VCaP (cell line): ENCODE measurements at regions not wholly inside any gene's neighbourhood (a gene's known extent, or its start where the extent isn't known, plus 50 kb on each side); places are given as distances from the start of the nearest gene placed in this dataset.
A peak's percentile ranks its signal among the peaks of the same experiment; 100 is the strongest.

Experiments used
- H3K27ac ChIP-seq: fragments of 450-650 bp; 2 replicates; pipeline ENCODE4 v1.5.1; 2017
- CTCF ChIP-seq: fragments of 450-650 bp; conservative IDR thresholded peaks from 2 replicates; pipeline ENCODE4 v1.5.1; 2017; ENCODE audit warnings: mild to moderate bottlenecking, moderate library complexity

DNA sequence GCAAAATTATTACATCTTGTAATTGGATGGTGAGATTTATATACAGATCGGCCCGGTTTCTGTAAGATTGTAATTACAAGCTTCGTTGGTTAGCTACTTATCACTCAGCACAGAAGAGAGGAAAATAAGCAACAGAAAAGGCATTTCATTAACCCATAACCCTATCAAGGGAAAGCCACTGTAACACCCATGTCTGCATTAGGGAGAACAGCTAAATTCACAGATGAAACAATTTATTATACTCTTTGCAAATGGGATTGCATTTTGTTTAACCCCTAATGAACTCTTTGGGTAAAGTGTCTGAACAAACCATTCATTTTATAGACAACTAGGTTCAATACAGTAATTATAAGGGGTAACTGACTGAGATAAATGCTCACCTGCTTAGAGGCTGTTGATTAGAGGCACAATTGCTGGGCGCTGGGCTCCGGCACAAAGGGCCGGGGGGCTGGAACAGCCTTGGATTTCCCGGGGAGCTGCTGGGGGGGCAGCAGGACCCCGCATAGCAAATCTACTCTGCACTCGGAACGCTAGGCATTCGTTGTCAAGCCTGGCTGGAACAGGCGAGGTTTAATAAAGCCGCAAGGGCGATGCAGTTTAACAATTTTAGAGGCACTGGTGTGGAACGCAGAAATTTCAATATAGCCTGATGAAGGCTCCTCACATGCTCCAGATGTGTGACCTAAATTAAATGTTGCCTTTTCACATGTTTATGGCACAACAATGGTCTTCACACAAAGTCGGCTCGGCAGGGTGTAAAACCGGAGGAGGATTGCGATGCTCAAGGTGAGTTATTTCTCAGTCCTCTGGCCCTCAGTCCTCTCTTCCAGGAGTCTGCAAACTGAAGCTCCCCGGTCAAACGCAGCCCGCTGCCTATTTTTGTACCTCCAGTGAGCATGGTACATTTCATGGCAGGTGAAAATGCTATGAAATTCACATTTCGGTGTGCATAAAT, 134.0 kb upstream of the IRX6 start:
- TF ChIP-seq CTCF: no peak
- H3K27ac ChIP-seq: no peak overlapping the region

DNA sequence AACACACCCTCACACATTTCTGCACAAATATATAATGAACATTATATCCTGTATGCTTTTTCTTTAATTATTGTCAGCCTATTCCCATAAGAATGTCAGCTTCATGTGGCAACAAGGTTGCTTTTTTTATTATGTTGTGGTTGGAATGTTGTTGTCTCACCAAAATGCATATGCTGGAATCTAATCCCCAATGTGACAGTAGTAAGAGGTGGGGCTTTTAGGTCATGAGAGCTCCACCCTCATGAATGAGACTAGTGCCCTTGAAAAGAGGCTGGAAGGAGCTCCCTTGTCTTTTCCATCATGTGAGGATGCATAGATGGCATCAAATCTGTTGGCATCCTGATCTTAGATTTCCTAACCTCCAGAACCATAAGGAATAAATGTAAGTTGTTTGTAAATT, 131.3 kb upstream of the IRX6 start:
- no peak for TF ChIP-seq CTCF
- H3K27ac ChIP-seq: no peak overlapping the region

- H3K27ac ChIP-seq: no peak overlapping the region
- no peak for TF ChIP-seq CTCF
Measured at GRCh38 chr16:55203570-55203969, 120.4 kb upstream of the IRX6 start.

GRCh38 chr16:55204069-55204468, 119.9 kb upstream of the IRX6 start:
- no peak for TF ChIP-seq CTCF
- no peak overlapping the region for H3K27ac ChIP-seq

- TF ChIP-seq CTCF: no peak
- H3K27ac ChIP-seq: no peak overlapping the region
Measured at GRCh38 chr16:55204923-55205322, 119.1 kb upstream of the IRX6 start.

DNA sequence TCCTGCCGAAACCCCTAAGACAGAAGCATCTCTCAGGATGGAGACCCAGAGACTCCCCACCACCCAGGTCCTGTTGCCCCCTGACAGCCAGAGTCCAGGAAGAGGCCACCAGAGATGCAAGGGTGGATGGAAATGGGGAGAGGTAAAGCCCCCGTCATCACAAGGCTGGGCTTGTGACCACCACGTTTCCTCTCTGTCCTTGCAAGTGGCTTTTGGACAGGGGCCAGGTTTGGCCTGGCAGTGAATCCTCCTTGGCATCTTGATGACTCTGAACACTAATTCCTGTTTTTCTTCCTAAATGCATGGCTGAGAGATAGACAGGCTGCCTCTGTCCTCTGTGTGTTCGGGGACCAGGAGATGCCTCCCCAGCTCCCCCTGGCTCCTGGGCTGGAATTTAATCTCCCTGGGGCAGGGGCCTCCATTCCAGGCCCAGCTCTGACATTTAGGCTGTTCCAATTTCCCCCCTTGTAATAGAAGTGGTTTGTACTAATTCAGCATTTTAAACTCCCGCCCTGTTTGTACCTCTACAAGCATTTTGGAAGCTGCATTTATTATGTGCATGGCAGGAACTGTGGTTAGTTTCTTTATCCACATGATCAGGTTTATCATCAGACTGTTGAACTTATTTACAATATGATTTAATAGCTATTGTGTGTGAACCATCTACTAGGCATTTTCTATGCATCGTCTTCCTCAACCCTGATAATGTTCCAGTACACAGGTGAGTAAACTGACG, 116.1 kb upstream of the IRX6 start:
- TF ChIP-seq CTCF: no peak
- H3K27ac ChIP-seq: peak overlapping the region; percentile 49

DNA sequence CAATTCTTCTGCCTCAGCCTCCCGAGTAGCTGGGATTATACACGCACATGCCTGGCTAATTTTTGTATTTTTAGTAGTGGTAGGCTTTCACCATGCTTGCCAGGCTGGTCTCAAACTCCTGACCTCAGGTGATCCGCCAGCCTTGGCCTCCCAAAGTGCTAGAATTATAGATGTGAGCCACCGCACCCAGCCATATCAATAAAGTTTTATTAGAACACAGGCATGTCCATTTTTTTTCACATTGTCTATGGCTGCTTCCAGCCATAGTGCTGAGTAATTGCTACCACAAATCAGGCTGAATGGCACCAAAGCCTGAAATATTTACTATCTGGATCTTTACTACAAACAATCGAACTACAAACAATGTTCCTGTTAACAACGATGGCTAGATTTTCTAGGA, 114.4 kb upstream of the IRX6 start:
- H3K27ac ChIP-seq: no peak overlapping the region
- no peak for TF ChIP-seq CTCF
